ENCODE measurements at regions not wholly inside any gene's neighbourhood (a gene's known extent, or its start where the extent isn't known, plus 50 kb on each side); places are given as distances from the start of the nearest gene placed in this dataset.
"Not testable (repeated sequence)": the region's sequence is repeated elsewhere in the genome, so short reads cannot be mapped to it uniquely, and the experiment has no call there.

GRCh38 chr13:103639326-103639725 lies 573.1 kb upstream of the SLC10A2 start:
- no peak for DNase-seq

- peak; percentile 25 for DNase-seq
Measured at GRCh38 chr13:103638706-103639105, 572.5 kb upstream of the SLC10A2 start.

GRCh38 chr13:103634066-103634465 lies 567.8 kb upstream of the SLC10A2 start:
- no peak for DNase-seq

GRCh38 chr13:103625194-103625593 lies 559.0 kb upstream of the SLC10A2 start:
- DNase-seq, result no peak

- DNase-seq, result no peak
Measured at GRCh38 chr13:103618151-103618550, 551.9 kb upstream of the SLC10A2 start.

GRCh38 chr13:103615771-103616170 lies 549.6 kb upstream of the SLC10A2 start:
- DNase-seq, result no peak

- DNase-seq, result no peak
Measured at GRCh38 chr13:103614761-103615160, 548.5 kb upstream of the SLC10A2 start.

- no peak for DNase-seq
Measured at GRCh38 chr13:103607995-103608394, 541.8 kb upstream of the SLC10A2 start.

GRCh38 chr13:103605546-103606326 lies 539.5 kb upstream of the SLC10A2 start:
- peak; percentile 13 for DNase-seq

- DNase-seq, result not testable (repeated sequence)
Measured at GRCh38 chr13:103599870-103600269, 533.7 kb upstream of the SLC10A2 start.

- no peak for DNase-seq
Measured at GRCh38 chr13:103598671-103599070, 532.5 kb upstream of the SLC10A2 start.

GRCh38 chr13:103573446-103573845 lies 507.2 kb upstream of the SLC10A2 start:
- DNase-seq, result no peak

- DNase-seq, result no peak
Measured at GRCh38 chr13:103568314-103568713, 502.1 kb upstream of the SLC10A2 start.

- no peak for DNase-seq
Measured at GRCh38 chr13:103557878-103558277, 491.7 kb upstream of the SLC10A2 start.

GRCh38 chr13:103556681-103557080 lies 490.5 kb upstream of the SLC10A2 start:
- no peak for DNase-seq

GRCh38 chr13:103547914-103548313 lies 481.7 kb upstream of the SLC10A2 start:
- no peak for DNase-seq

- DNase-seq, result no peak
Measured at GRCh38 chr13:103546271-103546670, 480.1 kb upstream of the SLC10A2 start.

- DNase-seq, result no peak
Measured at GRCh38 chr13:103542648-103543047, 476.4 kb upstream of the SLC10A2 start.

- no peak for DNase-seq
Measured at GRCh38 chr13:103540382-103540765, 474.2 kb upstream of the SLC10A2 start.

GRCh38 chr13:103539721-103540381 lies 473.6 kb upstream of the SLC10A2 start:
- DNase-seq, result no peak

GRCh38 chr13:103539265-103539664 lies 473.0 kb upstream of the SLC10A2 start:
- DNase-seq, result no peak

GRCh38 chr13:103537616-103538015 lies 471.4 kb upstream of the SLC10A2 start:
- no peak for DNase-seq

- DNase-seq, result no peak
Measured at GRCh38 chr13:103531278-103531677, 465.1 kb upstream of the SLC10A2 start.

GRCh38 chr13:103528437-103528836 lies 462.2 kb upstream of the SLC10A2 start:
- no peak for DNase-seq

GRCh38 chr13:103525530-103525929 lies 459.3 kb upstream of the SLC10A2 start:
- DNase-seq, result no peak

All from femur (tissue), 1 donor.